Fibroblast of lung (primary cell): ENCODE measurements at regions not wholly inside any gene's neighbourhood (a gene's known extent, or its start where the extent isn't known, plus 50 kb on each side); places are given as distances from the start of the nearest gene placed in this dataset.

Experiments
- CTCF ChIP-seq, 2 donors: IDR thresholded peaks in 1 of 2; conservative IDR thresholded peaks in 1 of 2; 1 replicate in 1 of 2; 2 replicates in 1 of 2; pipeline ENCODE4 v1.5.1; 2011 to 2012; ENCODE audit warnings: low read length in 2 of 2, control low read depth in 1 of 2, inconsistent platforms in 1 of 2, low read depth in 1 of 2, mild to moderate bottlenecking in 1 of 2
- EZH2 ChIP-seq: IDR thresholded peaks from 2 replicates; pipeline ENCODE4 v1.5.1; 2012; ENCODE audit warnings: low read length, control low read depth, mild to moderate bottlenecking; ENCODE audit errors: missing control alignments

DNA sequence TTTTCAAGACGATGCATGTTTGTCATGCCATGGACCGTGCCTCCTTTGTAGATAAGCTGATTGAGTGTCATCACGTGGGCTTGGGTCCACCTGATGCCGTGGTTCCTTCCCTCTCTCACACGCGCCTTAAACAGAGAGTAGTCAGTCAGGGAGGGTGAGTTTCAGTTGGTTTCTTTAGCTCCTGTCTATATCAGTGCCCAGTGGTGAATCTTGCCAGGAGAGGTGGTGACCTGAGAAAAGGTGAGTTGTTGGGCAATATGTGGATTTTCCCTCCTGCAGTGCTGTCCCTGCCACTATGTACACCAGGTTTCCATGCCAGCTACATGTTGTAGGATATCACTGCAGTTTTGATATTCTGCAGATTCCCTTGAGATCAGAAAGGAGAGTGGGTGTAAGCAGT lies 129.7 kb downstream of the LAT start:
- TF ChIP-seq CTCF (conservative IDR thresholded peaks at IDR 0.05 in 1 of 2, IDR thresholded peaks at IDR 0.05 in 1 of 2; ENCODE audit: low read depth in 1 of 2, low read length in 2 of 2) (no peak), EZH2 (no peak)
